ENCODE measurements at regions not wholly inside any gene's neighbourhood (a gene's known extent, or its start where the extent isn't known, plus 50 kb on each side); places are given as distances from the start of the nearest gene placed in this dataset.

DNA sequence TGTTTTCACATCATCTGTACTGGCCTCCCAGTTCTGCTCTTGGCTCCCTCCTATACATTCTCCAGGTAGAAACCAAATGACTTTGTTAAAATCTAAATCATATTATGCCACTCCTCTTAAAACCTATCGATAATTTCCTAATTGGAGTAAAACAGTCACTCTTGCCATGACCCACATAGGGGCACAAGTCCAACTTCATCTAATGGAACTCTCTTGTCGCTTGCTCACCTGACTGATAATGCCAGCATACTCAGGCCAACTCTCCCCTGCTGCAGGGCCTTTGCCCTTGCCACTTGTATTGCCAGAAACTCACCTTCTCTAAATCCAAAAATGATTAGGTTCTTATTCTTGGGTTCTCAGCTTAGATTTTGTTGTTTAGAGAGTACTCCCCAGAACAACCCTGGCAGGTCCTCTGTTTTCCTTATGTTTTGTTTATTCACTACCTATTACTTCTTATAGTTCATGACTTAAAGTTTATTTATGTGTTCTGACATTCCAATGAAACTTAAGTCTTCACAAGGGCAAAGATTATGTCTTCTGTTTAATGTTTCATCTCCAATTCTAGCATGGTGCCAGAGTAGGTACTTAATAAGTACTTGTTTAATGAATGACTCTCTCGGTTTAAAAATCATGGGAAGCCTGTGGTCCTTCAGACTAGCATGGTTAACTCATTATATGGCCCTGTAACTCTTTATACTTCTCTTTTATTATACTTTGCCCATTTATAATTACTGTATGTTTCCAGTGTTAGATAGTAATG is 345.9 kb upstream of the SMIM30 start:
- TF ChIP-seq RXRA (IDR thresholded peaks at IDR 0.05) (peak in 1 of 2 donors; percentile 64), HNF4A (conservative IDR thresholded peaks at IDR 0.05) (peak; percentile 40 to 86), YY1 (IDR thresholded peaks at IDR 0.05) (peak; percentile 55), EGR1 (IDR thresholded peaks at IDR 0.05; ENCODE audit: low read depth in 2 of 2) (peak in 1 of 2 donors; percentile 84), JUND (IDR thresholded peaks at IDR 0.05) (peak in 1 of 2 donors; percentile 92), GABPA (IDR thresholded peaks at IDR 0.05 in 1 of 2, conservative IDR thresholded peaks at IDR 0.05 in 1 of 2) (no peak), TAF1 (conservative IDR thresholded peaks at IDR 0.05) (no peak), SP1 (IDR thresholded peaks at IDR 0.05) (peak; percentile 37)
- TF ChIP-seq, protein P1, sequence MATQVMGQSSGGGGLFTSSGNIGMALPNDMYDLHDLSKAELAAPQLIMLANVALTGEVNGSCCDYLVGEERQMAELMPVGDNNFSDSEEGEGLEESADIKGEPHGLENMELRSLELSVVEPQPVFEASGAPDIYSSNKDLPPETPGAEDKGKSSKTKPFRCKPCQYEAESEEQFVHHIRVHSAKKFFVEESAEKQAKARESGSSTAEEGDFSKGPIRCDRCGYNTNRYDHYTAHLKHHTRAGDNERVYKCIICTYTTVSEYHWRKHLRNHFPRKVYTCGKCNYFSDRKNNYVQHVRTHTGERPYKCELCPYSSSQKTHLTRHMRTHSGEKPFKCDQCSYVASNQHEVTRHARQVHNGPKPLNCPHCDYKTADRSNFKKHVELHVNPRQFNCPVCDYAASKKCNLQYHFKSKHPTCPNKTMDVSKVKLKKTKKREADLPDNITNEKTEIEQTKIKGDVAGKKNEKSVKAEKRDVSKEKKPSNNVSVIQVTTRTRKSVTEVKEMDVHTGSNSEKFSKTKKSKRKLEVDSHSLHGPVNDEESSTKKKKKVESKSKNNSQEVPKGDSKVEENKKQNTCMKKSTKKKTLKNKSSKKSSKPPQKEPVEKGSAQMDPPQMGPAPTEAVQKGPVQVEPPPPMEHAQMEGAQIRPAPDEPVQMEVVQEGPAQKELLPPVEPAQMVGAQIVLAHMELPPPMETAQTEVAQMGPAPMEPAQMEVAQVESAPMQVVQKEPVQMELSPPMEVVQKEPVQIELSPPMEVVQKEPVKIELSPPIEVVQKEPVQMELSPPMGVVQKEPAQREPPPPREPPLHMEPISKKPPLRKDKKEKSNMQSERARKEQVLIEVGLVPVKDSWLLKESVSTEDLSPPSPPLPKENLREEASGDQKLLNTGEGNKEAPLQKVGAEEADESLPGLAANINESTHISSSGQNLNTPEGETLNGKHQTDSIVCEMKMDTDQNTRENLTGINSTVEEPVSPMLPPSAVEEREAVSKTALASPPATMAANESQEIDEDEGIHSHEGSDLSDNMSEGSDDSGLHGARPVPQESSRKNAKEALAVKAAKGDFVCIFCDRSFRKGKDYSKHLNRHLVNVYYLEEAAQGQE (IDR thresholded peaks at IDR 0.05) = no peak
- TF ChIP-seq, protein P2, sequence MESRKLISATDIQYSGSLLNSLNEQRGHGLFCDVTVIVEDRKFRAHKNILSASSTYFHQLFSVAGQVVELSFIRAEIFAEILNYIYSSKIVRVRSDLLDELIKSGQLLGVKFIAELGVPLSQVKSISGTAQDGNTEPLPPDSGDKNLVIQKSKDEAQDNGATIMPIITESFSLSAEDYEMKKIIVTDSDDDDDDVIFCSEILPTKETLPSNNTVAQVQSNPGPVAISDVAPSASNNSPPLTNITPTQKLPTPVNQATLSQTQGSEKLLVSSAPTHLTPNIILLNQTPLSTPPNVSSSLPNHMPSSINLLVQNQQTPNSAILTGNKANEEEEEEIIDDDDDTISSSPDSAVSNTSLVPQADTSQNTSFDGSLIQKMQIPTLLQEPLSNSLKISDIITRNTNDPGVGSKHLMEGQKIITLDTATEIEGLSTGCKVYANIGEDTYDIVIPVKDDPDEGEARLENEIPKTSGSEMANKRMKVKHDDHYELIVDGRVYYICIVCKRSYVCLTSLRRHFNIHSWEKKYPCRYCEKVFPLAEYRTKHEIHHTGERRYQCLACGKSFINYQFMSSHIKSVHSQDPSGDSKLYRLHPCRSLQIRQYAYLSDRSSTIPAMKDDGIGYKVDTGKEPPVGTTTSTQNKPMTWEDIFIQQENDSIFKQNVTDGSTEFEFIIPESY (IDR thresholded peaks at IDR 0.05) = no peak
- H3K9me3 ChIP-seq (ENCODE audit: control insufficient read depth in 4 of 4, low read length in 3 of 4) = no peaks in the 10 kb centered on the region
- H3K4me3 ChIP-seq (ENCODE audit: low read depth in 1 of 3, low read length in 3 of 3) = no peak overlapping the region
- H3K27me3 ChIP-seq (ENCODE audit: control insufficient read depth in 4 of 4, insufficient read depth in 4 of 4, low read length in 3 of 4) = no peaks in the 10 kb centered on the region
- 30% methylated on average over 3 of the region's 3 CpGs for WGBS
- H3K36me3 ChIP-seq (ENCODE audit: control insufficient read depth in 4 of 4, insufficient read depth in 3 of 4, low read depth in 1 of 4, low read length in 3 of 4) = no peaks in the 10 kb centered on the region
- peaks cover 2 to 27% (median 14%) of the 10 kb centered on the region in 4 donors for H3K4me1 ChIP-seq (ENCODE audit: control insufficient read depth in 4 of 4, insufficient read depth in 4 of 4, low read length in 3 of 4)
- no peak overlapping the region for H3K27ac ChIP-seq (ENCODE audit: low read depth in 1 of 2, low read length in 2 of 2)
- DNase-seq (ENCODE audit: low spot score) = no peak
- no peak overlapping the region for H3K9ac ChIP-seq (ENCODE audit: low read depth in 1 of 2, low read length in 2 of 2)

DNA sequence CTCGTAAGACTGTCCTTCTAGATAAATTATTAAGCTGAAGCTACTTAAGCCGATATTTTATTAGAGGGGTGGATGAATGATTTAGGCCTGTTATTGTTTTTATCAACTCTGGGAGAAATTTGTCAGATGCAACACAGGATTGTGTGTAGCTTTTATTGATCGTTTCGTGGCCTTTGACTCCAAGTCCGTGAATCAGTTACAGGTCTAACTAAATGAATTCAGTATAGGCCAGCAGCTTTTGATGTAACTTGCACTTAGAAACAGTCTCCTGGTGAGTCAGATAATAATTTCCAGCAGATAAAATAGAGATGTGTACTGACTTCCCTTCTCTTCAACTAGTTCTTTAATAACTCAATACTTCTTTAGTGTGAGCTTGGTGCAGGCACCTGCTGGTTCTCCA is 341.7 kb upstream of the SMIM30 start:
- Histone ChIP-seq H3K36me3 (ENCODE audit: control insufficient read depth in 4 of 4, insufficient read depth in 3 of 4, low read depth in 1 of 4, low read length in 3 of 4) (no peaks in the 10 kb centered on the region), H3K27ac (ENCODE audit: low read depth in 1 of 2, low read length in 2 of 2) (peak overlapping the region in 1 of 2 donors; percentile 29), H3K4me3 (ENCODE audit: low read depth in 1 of 3, low read length in 3 of 3) (no peak overlapping the region), H3K4me1 (ENCODE audit: control insufficient read depth in 4 of 4, insufficient read depth in 4 of 4, low read length in 3 of 4) (peaks cover 2 to 25% (median 14%) of the 10 kb centered on the region in 4 donors), H3K9me3 (ENCODE audit: control insufficient read depth in 4 of 4, low read length in 3 of 4) (peaks cover 0 to 1% (median 0%) of the 10 kb centered on the region in 4 donors), H3K27me3 (ENCODE audit: control insufficient read depth in 4 of 4, insufficient read depth in 4 of 4, low read length in 3 of 4) (no peaks in the 10 kb centered on the region), H3K9ac (ENCODE audit: low read depth in 1 of 2, low read length in 2 of 2) (no peak overlapping the region)
- DNase-seq (ENCODE audit: low spot score) = no peak
- 28% methylated on average over 5 of the region's 5 CpGs for WGBS
- no peak for TF ChIP-seq FOXA1 (IDR thresholded peaks at IDR 0.05)
- TF ChIP-seq, protein P3, sequence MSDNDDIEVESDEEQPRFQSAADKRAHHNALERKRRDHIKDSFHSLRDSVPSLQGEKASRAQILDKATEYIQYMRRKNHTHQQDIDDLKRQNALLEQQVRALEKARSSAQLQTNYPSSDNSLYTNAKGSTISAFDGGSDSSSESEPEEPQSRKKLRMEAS (IDR thresholded peaks at IDR 0.05) = peak; percentile 42
- peak; percentile 49 for TF ChIP-seq HNF4G (IDR thresholded peaks at IDR 0.05)
- peak; percentile 92 to 98 for TF ChIP-seq HNF4A (conservative IDR thresholded peaks at IDR 0.05)
- TF ChIP-seq NR2F2 (IDR thresholded peaks at IDR 0.05) = peak; percentile 83
- TF ChIP-seq, protein P2 (IDR thresholded peaks at IDR 0.05) = peak; percentile 60
- TF ChIP-seq GABPA (IDR thresholded peaks at IDR 0.05 in 1 of 2, conservative IDR thresholded peaks at IDR 0.05 in 1 of 2) = no peak
- TF ChIP-seq EGR1 (IDR thresholded peaks at IDR 0.05; ENCODE audit: low read depth in 2 of 2) = no peak
- peak; percentile 13 to 50 for TF ChIP-seq RXRA (IDR thresholded peaks at IDR 0.05)
- TF ChIP-seq FOXA2 (IDR thresholded peaks at IDR 0.05) = no peak
- peak; percentile 23 to 30 for TF ChIP-seq RAD21 (IDR thresholded peaks at IDR 0.05)
- TF ChIP-seq, protein P4, sequence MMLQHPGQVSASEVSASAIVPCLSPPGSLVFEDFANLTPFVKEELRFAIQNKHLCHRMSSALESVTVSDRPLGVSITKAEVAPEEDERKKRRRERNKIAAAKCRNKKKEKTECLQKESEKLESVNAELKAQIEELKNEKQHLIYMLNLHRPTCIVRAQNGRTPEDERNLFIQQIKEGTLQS (IDR thresholded peaks at IDR 0.05) = no peak
- peak; percentile 65 for TF ChIP-seq YY1 (IDR thresholded peaks at IDR 0.05)
- TF ChIP-seq TAF1 (conservative IDR thresholded peaks at IDR 0.05) = no peak
- TF ChIP-seq JUND (IDR thresholded peaks at IDR 0.05) = peak; percentile 37 to 84
- peak; percentile 64 for TF ChIP-seq SP1 (IDR thresholded peaks at IDR 0.05)
- TF ChIP-seq, protein P5, sequence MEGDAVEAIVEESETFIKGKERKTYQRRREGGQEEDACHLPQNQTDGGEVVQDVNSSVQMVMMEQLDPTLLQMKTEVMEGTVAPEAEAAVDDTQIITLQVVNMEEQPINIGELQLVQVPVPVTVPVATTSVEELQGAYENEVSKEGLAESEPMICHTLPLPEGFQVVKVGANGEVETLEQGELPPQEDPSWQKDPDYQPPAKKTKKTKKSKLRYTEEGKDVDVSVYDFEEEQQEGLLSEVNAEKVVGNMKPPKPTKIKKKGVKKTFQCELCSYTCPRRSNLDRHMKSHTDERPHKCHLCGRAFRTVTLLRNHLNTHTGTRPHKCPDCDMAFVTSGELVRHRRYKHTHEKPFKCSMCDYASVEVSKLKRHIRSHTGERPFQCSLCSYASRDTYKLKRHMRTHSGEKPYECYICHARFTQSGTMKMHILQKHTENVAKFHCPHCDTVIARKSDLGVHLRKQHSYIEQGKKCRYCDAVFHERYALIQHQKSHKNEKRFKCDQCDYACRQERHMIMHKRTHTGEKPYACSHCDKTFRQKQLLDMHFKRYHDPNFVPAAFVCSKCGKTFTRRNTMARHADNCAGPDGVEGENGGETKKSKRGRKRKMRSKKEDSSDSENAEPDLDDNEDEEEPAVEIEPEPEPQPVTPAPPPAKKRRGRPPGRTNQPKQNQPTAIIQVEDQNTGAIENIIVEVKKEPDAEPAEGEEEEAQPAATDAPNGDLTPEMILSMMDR (IDR thresholded peaks at IDR 0.05; ENCODE audit: low read depth, low read length, missing input control) = no peak

All from liver (tissue), 8 donors.